HG02610 (cell line): ENCODE measurements at regions not wholly inside any gene's neighbourhood (a gene's known extent, or its start where the extent isn't known, plus 50 kb on each side); places are given as distances from the start of the nearest gene placed in this dataset.
"Not testable (repeated sequence)": the region's sequence is repeated elsewhere in the genome, so short reads cannot be mapped to it uniquely, and the experiment has no call there.

ENCODE experiments used
- ATAC-seq: cut with Tn5 transposase; IDR thresholded peaks from one replicate; pipeline ENCODE4 v1.9.1; 2021; ENCODE audit warnings: mild to moderate bottlenecking, moderate library complexity; ENCODE audit not compliant: unreplicated experiment

DNA sequence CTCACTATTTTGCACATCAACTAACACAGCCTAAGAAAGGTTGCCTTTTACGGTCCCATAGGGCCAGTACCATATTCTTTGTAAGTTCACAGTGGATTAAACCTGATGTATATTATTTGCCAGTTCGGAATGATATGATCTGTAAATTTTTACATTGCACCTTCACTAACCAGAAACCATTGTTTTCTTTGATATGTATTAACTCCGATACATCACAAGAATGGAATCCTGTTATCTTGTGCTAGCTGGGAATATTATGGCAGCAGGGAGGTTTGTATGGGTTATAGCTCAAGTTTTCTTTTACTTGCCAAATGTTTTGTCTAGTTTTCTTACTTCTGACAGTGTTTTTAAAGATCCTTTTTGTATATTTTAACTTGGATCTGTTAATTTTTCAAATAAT, 51.4 kb upstream of the S1PR1 start:
- ATAC-seq = no peak

DNA sequence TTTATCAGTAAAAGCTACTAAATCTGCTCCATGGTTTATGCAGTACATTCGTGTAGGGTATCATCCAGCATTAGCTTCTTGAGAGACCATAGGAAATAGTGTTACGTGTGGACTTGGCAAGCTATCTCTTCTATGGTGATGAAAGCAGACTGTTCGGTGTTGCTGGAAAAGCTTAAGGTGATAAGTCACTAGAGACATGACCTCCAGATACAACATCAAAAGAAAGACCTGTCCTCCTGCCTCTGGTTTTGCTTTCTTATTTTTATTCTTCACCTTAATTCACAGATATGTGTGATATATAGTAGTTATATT, 53.5 kb upstream of the S1PR1 start:
- ATAC-seq = no peak

DNA sequence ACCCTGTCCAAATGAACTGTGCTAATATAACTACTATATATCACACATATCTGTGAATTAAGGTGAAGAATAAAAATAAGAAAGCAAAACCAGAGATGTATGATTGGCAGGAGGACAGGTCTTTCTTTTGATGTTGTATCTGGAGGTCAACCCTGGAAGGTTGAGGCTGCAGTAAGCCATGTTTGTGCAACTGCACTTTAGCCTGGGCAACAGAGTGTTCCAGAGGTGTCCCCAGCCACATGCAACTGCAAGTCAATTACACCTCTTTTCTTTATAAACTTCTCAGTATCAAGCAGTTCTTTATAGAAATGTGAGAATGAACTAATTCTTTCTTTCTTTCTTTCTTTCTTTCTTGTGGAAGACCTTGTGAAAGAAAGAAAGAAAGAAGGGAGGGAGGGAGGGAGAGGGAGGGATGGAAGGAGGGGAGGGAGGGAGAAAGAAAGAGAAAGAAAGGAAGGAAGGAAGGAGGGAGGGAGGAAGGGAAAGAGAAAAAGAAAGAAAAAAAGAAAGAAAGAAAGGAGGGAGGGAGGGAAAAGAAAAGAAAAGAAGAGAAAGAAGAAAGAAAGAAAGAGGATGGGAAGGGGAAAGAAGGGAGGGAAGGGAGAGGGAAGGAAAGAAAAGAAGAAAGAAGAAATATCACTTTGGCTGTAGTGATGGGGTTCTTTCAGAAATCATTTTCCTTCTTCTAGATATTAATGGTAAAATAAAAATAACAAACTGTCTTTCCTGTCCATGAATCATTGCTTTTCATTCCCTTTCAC, 54.0 kb upstream of the S1PR1 start:
- no peak for ATAC-seq

DNA sequence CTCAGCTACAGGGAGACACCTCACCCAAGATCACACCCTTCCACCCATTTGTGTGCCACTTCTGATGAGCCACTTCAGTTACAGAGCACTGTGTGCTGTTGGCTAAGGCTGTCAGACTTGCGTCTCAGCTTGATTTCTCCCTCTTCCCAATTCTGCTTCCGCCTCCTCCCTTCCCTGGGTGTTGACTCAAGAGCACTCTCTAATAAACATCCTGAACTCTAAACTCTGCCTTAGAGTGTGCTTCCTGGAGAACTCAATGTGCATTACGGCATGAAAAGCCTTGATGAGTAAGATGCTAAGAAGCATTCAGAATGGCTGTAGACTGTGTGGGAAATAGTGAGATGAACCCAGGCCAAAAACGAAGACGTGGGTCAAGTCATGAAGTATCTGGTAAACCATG, 54.9 kb upstream of the S1PR1 start:
- ATAC-seq = no peak

DNA sequence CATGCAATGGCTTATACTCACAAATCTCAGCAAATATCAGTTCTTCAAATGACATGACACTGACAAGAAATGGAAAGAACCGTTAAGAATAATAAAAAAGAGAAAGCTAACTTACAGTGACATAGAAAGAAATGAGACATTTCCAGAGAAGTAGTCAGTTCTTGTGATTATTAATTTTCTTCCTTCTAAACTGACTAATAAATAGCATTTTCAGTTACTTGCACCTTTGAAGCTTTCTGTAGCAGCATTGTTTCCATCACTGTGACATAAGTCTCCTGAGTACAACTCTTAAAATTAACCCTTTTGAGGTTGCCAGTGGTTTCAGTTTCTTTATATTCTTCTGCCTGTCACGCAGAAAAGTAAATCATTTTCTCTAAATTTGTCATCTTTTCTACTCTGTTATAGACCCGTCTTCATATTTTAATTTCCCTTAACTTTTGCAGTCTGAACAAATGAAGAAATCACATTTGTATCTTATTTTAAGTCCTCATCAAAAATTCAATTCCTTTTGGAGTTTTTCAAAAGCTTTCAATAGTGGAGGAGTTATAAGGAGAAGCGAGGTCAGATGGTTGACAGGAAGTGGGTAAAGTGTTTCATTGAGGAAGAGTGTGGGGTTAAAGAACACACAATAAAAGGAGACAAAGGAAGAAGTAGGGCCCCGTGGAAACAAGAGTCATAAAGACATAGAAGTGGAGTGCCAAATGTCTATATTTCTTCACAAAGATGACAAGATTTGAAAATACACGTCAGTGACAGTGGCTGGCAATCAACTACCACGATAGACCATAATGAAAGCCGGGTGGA, 57.9 kb upstream of the S1PR1 start:
- ATAC-seq = peak; percentile 94

DNA sequence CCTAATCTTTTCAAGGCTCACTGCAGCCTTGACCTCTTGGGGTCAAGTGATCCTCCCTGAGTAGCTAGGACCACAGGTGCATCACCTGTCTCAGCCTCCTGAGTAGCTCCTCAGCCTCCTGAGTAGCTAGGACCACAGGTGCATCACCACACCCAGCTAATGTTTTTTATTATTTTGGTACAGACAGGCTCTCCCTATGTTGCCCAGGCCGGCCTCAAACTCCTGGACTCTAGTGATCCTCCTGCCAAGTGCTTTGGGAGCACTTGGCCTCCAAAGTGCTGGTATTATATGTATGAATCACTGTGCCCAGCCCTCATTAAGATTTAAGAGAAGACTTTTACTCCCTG, 58.5 kb upstream of the S1PR1 start:
- ATAC-seq = no peak

DNA sequence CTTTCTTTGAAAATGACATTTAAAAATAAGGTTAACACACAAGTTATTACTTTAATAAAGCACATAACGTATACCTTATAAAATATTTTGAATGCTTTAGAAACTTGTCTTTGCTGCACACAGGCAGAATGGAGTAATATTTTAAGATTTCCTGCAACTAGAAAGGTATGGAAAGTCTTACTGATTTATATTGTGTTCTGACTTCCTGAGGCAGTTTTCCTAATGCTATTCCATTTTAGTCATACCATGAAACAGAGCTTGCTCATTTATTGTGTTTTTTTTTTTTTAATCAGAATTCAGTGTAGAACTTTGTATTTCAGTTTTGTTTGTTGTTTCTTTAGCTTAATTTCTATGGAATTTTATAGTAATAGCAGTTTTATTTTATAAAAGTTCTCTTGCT, 60.9 kb upstream of the S1PR1 start:
- ATAC-seq = no peak

DNA sequence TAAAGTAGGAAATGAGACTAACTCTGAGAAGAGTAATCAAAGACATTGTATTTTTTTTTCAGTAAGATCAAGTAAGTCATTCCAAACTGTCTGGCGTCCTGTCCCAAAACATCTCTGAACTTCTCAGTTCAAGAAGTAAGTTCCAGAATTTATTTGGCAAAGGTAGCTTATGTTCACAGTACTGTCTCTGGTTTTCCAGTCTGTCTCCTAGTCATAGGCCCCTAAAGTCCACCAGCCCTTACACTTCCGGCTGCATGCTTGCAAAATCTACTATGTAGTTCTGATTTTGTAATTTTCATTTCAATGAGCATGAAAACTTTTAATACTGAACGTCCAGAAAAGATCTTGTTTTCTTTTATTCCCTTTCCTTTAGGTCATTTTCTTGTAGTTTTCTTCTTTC, 61.4 kb upstream of the S1PR1 start:
- ATAC-seq = no peak

DNA sequence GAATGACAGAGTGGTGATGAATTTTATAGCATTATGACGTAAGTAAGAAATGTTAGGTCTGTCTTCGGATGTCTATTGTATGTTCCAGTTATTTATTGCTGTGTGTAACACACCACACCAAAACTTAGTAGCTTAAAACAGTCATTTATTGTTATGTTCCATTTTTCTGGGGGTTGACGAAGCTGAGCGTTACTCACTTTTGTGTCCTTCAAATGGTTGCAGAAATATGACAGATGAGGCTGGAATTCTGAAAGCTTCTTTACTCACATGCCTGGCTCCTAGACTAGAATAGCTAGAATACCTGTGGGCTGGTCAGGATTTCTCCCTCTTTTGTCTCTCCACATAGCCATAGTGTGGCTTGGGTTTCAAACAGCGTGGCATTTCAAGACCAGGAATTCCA, 62.1 kb upstream of the S1PR1 start:
- no peak for ATAC-seq

DNA sequence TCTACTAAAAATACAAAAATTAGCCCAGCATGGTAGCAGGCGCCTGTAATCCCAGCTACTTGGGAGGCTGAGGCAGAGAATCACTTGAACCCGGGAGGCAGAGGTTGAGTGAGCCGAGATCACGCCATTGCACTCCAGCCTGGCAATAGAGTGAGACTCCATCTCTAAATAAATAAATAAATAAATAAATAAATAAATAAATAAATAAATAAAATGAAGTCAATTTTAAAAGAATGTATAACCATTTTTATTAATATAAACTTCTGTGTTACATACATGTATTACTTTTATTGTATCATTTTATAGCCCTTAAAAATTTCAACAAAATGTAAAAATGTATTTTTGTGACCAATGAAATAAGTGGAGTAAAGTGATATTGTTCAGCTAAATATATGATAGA, 62.5 kb upstream of the S1PR1 start:
- ATAC-seq = not testable (repeated sequence)

DNA sequence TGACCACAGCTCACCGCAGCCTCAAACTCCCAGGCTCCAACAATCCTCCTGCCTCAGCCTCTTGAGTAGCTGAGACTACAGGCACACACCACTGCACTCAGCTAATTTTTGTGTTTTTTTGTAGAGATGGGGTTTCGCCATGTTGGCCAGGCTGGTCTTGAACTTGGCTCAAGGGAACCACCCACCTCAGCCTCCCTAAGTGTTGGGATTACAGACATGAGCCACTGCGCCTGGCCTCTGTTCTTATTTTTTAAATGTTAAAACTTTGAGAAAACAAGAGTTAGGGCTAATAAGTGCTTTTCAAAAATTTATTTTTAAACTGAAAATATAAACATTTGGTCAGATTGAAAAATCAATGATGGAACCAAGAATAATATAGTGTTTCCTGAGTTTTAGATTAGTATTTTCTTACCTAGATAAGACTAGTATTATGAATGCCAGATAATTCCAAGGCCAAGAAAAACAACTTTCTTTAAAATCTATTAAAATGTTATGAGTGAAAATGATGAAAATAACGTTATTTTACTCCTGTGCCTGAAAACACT, 66.2 kb upstream of the S1PR1 start:
- no peak for ATAC-seq

DNA sequence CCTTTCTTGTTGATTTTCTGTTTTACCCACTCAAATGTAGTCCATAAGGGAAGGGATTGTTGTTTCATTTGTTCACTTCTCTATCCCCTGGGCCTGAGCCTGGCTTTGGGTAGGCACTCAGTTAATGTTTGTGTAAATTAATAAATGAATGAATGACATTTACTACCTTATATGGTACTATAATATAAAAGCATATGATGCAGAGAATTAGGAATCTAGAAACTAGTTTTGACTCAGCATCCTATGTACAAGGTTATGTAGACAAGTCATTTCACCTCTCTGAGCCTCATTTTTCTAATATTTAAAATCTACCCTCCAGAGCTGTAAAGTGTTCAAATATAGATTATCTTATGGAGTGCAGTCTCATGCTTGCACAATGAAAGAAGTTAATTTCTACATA, 68.9 kb upstream of the S1PR1 start:
- ATAC-seq = peak; percentile 80

DNA sequence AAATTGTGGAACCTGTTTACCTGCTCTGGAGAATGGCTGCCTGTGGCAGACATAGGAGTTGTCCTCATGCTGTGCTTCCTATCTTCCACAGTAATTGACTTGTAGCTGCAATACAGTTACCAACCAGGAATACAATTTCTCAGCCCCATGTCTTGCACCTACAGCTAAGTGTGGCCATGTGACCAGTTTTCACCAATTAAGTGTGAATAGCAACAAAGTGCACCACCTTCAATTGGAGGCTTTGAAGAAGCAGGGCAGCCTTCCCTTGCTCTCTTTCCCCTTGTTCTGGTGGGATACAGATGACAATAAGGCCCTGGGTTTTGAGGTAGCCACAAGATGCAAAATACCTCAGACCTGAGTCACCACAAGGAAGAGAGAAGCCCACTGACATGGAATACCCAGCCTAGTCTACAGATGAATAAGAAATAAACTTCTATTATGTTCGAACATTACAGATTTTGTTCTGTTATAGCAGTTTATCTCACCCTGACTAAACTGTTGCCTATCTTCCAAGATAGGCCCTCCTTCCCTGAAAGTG, 70.2 kb upstream of the S1PR1 start:
- ATAC-seq = no peak

DNA sequence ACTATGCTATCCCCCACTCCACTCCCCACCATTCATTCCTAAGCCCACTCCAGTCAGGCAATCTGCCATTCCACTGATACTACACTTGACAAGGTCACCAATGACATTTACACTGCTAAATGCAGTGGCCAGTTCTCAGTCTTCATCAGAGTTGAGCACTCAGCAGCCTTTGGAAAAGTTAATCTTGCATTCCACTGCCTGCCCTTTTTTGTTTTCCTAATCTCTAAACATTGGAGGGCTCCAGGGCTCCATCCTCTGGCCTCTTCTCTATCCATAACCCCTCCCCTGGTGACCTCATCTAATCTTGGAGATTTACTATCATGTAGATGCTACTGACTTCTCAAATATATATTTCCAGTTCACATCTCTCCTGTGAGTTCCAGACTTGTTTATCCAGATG, 70.9 kb upstream of the S1PR1 start:
- no peak for ATAC-seq

DNA sequence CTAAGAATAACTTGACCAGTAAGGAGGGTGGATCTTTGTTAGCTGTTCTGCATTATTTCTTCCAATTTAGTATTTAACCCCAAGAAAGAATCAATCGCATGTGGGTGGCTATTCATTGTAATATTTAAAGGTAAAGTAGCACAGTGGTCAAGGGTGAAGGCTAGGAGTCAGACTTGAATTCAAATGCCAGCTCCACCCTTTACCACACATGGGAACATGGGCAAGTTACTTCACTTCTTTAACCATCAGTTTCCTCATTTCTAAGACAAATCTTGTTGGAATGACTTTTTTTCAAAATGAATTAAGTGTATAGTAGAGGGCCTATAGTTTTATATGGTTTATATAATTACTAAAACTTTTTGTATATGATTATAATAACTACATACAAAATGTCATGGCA, 71.3 kb upstream of the S1PR1 start:
- no peak for ATAC-seq

DNA sequence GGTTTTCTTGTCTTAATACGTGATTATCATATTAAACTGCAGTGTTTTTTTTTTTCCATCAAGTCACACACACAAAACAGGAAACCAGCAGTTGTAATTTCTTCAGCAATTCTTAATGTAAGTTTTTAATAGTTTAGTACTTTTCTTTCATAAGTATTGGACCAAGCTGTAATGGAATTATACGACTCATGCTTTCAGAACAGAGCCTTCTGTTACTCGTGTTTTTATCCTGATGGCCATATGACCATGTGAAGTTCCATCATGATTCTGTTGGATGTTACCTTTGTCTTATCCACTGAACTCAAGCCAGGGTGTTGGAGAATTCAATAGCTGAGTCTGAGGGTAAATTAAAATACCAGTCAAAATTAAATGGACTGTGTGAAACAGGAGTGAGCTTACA, 72.0 kb upstream of the S1PR1 start:
- ATAC-seq = no peak

DNA sequence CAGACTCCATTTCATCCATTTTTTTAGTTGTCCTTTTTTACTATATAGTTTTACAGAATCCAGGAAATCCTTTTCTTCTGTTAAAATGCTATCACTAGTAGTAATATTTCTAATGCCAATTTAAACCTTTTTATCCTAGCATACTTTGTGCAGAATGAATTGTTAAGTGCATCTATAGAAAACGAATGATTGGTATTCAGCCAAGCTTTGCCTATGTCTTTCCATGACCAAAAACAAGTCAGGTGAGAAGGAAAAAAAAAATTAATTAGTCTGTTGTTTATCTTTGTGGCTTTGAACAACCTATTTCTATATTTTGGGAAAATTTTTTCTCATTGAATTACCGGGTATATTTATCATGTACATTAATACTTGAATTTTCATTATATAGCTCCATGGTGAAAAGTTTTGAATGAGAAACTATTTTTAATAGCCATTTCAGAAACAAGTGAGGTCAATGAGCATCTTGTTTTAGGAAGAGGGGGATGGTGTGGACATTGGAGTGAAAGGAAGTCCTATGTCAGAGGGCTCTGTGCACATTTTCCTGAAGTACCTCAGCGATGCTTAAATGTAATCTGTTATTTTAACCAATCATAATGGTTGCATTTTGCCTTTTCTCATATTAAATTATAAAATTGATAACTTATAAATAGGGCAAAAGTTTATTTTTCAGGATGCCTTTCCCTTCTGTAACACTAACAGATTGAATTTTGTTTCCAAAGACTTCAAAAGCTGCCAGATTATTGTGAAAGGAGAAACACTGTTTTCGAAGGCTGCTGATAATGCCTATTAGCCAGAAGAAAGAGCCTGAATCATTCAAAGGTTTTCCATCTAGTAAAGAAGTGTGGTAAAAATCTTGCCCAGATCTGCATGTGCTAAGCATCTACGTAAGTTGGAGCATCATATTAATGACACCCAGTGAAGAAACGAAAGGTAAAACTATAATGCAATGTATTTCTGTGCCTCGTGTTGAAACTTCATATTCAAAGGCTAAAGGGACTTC, 73.8 kb upstream of the S1PR1 start:
- ATAC-seq = no peak

DNA sequence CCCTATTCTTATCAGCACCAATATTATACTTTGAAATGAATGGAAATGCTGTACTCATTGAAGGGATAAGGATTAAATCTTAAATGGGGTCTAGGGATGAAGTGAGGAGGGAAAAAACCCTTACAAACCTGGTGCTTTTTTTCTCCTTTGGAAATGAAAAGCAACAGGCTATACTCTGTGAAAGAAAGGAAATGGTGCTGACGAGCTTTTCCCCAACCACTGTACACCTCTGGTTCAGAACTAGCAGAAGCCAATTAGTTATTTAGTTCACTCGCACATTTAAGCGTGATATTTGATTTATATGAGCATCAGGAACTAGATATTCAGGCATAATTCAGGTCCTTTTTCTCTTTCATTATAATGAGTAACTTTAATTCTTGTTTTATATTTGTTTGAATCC, 74.5 kb upstream of the S1PR1 start:
- ATAC-seq = no peak

DNA sequence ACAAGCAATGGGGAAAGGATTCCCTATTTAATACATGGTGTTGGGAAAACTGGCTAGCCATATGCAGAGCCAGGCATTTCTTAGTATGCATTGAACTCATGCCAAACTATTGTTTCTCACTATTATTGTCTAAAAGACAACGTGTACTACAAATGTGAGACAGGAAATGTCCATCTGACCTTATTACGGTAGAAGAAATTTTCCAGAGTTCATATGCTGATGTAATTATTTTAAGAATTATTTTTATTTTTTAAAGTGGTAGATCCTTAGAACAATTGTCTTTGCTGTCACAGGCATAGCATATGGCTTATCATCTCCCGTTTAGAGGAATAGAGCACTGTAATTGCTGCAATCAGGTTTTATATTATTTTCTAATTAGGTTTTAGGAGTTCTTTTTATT, 75.2 kb upstream of the S1PR1 start:
- ATAC-seq = no peak

DNA sequence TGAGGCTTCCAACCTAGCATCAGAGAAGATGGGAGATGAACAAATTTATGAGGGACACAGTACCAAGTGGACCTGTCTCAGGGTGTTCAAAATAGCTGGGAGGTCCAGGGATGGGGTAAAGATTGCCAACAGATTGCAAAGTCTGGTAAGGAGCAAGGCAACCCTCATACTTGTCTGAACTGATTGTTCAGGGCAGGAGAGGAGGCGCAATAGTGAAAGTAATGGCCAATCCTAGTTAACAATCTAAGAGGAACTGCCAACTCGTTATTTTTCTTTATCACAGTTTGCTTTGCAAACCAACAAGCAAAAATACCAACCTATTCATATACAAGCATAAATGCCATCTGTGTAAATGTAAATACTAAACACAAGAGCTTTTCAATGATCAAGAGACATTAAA, 78.4 kb upstream of the S1PR1 start:
- no peak for ATAC-seq

DNA sequence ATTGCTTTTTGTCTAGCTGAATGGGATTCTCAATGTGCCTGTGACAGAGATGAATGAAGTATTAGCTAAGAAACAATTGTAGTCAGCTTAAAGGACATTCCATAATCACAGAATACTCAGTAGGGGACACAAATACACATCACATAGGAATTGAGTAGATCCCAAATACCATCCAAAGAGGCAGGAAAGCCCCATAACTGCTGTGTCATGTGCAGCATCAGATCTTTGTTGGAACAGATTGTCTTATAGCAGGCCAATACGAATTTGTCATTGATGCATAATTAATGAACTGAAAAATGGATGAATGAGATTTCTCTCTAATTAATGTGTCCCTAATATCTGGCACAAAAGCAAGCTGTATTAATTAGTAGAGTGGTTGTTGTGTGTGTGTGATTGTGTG, 82.3 kb upstream of the S1PR1 start:
- ATAC-seq = no peak
